ENCODE measurements at regions not wholly inside any gene's neighbourhood (a gene's known extent, or its start where the extent isn't known, plus 50 kb on each side); places are given as distances from the start of the nearest gene placed in this dataset.

- TF ChIP-seq, protein P1, sequence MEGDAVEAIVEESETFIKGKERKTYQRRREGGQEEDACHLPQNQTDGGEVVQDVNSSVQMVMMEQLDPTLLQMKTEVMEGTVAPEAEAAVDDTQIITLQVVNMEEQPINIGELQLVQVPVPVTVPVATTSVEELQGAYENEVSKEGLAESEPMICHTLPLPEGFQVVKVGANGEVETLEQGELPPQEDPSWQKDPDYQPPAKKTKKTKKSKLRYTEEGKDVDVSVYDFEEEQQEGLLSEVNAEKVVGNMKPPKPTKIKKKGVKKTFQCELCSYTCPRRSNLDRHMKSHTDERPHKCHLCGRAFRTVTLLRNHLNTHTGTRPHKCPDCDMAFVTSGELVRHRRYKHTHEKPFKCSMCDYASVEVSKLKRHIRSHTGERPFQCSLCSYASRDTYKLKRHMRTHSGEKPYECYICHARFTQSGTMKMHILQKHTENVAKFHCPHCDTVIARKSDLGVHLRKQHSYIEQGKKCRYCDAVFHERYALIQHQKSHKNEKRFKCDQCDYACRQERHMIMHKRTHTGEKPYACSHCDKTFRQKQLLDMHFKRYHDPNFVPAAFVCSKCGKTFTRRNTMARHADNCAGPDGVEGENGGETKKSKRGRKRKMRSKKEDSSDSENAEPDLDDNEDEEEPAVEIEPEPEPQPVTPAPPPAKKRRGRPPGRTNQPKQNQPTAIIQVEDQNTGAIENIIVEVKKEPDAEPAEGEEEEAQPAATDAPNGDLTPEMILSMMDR (IDR thresholded peaks at IDR 0.05; ENCODE audit: control insufficient read depth, extremely low read depth, insufficient read depth) = no peak
- DNase-seq (ENCODE audit: low read depth) = no peak
- H3K4me3 ChIP-seq (ENCODE audit: low read depth, low read length) = no peak overlapping the region
Observed at GRCh38 chr2:7819316-7819715, 862.5 kb upstream of the ID2 start.

GRCh38 chr2:7819850-7820249 lies 862.0 kb upstream of the ID2 start:
- TF ChIP-seq, protein P1 (IDR thresholded peaks at IDR 0.05; ENCODE audit: control insufficient read depth, extremely low read depth, insufficient read depth) = no peak
- no peak overlapping the region for H3K4me3 ChIP-seq (ENCODE audit: low read depth, low read length)
- no peak for DNase-seq (ENCODE audit: low read depth)

- no peak for DNase-seq (ENCODE audit: low read depth)
- no peak overlapping the region for H3K4me3 ChIP-seq (ENCODE audit: low read depth, low read length)
- TF ChIP-seq, protein P1 (IDR thresholded peaks at IDR 0.05; ENCODE audit: control insufficient read depth, extremely low read depth, insufficient read depth) = no peak
Observed at GRCh38 chr2:7824211-7824610, 857.6 kb upstream of the ID2 start.

DNA sequence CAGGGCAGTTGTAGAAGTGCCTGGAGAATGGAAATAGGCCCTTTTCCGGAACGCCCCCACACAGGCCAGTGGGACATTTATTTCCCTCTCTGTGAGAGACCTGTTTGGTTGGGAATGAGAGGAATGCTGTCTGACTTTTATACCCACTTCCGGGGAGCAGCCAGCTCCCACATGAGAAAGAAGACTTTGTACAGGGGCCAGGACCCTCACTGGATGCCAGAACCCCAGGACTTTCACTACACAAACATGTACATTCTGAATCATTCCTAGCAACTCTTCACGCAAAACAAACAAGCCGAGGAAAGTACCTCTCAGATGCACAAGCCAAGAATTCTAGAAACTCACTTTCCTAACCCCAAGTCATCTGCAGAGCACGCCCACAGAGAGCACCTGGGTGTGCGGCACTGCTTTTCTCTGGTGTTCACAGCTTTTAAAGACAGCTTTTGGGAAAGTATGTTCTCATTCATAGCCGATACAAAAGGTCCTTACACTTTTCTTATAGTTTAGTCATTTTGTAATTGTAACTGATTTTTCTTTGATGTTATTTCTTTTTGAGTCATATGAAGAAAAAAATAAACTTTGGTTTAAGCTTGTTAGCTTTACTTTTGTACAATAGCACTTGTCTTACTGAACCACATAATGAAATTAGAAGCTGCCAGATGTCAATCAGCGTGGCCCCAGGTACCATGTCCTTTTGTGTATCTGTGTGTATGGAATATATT lies 856.1 kb upstream of the ID2 start:
- TF ChIP-seq, protein P1 (IDR thresholded peaks at IDR 0.05; ENCODE audit: control insufficient read depth, extremely low read depth, insufficient read depth) = no peak
- no peak overlapping the region for H3K4me3 ChIP-seq (ENCODE audit: low read depth, low read length)
- DNase-seq (ENCODE audit: low read depth) = no peak

DNA sequence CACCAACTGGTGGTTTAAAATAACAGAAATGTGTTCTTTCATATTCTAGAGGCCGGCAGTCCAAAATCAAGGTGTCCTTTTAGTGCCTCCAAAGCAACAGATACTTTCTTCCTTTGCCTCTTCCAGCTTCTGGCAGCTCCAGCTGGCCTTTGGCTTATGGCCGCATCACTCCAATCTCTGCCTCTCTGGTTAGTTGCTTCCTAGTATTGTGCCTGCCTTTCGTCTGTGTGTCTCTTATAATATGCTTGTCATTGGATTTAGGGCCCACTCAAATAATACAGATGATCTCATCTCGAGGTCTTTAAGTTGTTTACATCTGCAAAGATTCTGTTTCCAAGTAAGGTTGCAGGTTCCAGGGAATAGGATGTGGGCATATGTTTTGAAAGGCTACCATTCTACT lies 855.2 kb upstream of the ID2 start:
- TF ChIP-seq, protein P1 (IDR thresholded peaks at IDR 0.05; ENCODE audit: control insufficient read depth, extremely low read depth, insufficient read depth) = no peak
- DNase-seq (ENCODE audit: low read depth) = no peak
- H3K4me3 ChIP-seq (ENCODE audit: low read depth, low read length) = no peak overlapping the region

DNA sequence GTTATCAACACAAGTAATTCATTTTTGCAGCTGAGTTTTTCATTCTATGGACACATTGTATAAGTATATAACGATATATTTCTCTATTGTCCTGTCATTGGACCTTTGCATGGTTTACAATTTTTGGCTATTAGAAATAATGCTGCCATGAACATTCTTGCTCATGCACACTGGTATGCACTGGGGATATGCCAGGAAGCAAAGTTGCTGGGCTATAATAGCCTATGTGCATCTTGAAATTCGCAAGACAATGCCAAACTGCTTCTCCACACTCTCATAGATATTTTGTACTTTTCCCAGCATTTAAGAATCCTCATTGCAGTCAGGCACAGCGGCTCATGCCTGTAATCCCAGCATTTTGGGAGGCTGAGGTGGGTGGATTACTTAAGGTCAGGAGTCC lies 852.6 kb upstream of the ID2 start:
- DNase-seq (ENCODE audit: low read depth) = no peak
- TF ChIP-seq, protein P1 (IDR thresholded peaks at IDR 0.05; ENCODE audit: control insufficient read depth, extremely low read depth, insufficient read depth) = no peak
- no peak overlapping the region for H3K4me3 ChIP-seq (ENCODE audit: low read depth, low read length)

- no peak overlapping the region for H3K4me3 ChIP-seq (ENCODE audit: low read depth, low read length)
- DNase-seq (ENCODE audit: low read depth) = no peak
- TF ChIP-seq, protein P1 (IDR thresholded peaks at IDR 0.05; ENCODE audit: control insufficient read depth, extremely low read depth, insufficient read depth) = no peak
Observed at GRCh38 chr2:7830616-7831015, 851.2 kb upstream of the ID2 start.
